ENCODE measurements at regions not wholly inside any gene's neighbourhood (a gene's known extent, or its start where the extent isn't known, plus 50 kb on each side); places are given as distances from the start of the nearest gene placed in this dataset.
"Not testable (repeated sequence)": the region's sequence is repeated elsewhere in the genome, so short reads cannot be mapped to it uniquely, and the experiment has no call there.

- DNase-seq, result no peak
These were observed 879.2 kb upstream of the DDX18 start for GRCh38 chr2:116935097-116935814.

- no peak for DNase-seq
These were observed 866.2 kb upstream of the DDX18 start for GRCh38 chr2:116948258-116948657.

DNA sequence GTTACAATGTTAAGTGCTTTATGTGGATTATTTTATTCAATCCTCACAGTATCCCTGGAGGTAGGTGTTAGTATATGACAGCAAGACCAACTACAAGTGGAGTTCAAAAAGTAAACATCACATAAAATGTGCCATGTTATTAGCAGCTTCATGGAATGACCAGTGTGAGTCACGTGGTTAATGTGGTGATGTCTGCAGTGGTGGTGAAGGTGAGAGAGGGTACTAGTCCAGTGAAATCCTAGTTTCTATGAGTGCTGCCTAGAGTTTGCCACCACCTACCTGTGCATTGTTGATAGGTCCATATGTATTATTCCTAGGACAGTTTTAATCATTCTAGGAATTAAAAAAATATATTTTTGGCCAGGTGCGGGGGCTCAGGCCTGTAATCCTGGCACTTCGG, 865.2 kb upstream of the DDX18 start:
- no peak for DNase-seq

DNA sequence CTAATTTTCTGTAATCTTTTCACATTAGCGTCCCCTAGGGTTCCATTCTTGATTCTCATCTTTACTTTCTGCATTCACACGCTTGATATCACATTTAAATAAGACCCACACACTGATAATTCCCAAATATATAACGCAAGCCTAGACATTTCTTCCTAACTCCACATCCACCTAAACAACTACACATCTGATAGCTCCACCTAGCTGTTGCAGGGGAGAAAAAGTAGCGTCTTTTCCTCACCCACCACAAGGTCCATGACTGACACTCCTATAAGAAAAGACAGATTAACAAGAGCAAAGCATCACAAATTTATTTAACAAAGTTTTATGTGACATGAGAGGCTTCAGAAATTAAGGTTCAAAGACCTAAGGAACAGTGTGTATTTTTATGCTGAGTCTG, 862.2 kb upstream of the DDX18 start:
- DNase-seq, result no peak

DNA sequence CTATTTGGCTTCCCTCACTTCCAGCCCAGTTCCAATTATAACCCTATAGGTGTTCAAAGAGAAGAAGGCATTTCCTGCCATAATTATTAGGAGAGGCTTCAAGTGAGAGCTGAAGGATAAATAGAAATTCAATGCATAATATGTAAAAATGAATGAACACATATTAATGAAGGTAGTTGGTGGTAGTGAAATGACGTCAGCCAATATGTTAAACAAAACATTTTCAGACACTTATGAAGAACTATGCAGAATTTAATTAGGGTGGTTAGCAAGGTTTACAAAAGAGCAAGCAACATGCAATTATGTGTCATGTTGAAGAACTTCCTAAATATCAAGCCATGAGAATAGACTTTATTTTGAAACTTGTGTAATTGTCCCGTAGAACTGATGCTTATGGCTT, 858.8 kb upstream of the DDX18 start:
- no peak for DNase-seq

DNA sequence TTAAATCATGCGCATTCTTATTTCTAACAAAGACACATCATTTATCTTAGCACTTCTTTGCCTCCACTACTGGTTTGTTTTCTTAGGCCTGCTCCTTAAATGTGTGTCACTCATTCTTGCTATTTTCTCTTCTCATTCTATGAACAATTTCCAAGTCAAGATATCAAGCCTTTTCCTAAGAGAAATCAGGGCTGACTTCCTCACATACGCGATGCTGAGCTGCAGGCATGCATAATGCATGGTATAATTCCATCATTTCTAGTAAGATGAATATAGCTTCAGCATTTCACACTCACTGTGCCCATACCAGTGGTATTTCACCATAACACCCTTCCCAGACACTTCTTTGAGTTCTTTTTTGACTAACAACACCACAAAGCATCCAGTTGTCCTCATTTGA, 838.9 kb upstream of the DDX18 start:
- DNase-seq, result no peak

DNA sequence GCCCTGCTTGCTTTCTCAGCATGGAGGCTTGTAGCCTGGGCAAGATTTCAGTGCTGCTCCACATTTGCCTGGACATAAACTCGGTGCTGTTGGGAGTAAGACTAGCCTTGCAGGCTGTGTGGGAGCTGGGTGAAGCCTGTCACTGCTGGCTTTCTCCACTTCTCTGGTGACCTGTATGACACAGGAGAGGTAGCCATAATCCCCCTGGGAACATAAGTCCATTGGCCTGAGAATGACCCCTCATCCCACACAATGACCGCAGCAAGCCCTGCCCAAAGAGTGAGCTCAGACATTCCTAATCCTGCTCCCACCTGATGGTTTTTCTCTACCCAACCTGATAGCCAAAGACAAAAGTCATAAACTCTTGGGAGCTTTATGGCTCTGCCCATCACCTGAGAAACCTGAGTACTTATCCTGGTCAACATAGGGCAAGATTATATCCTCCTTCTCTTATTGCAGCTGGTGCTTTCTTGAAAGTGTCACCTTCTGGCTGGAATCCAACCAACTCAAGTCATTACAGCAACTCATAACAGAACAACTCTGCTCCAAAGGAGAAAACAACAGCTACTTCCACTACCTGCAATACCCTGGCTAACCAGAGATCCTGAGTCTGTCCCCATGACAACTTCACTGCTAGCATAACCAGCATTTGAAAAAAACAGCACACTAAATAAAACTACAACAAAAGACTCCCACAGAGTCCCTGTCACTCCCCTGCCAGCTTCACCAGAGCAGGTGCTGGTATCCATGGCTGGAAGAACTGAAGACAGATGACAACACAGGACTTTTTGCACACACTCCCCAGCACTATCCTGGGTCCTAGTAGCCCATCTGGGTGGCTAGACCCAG, 834.4 kb upstream of the DDX18 start:
- DNase-seq, result no peak

DNA sequence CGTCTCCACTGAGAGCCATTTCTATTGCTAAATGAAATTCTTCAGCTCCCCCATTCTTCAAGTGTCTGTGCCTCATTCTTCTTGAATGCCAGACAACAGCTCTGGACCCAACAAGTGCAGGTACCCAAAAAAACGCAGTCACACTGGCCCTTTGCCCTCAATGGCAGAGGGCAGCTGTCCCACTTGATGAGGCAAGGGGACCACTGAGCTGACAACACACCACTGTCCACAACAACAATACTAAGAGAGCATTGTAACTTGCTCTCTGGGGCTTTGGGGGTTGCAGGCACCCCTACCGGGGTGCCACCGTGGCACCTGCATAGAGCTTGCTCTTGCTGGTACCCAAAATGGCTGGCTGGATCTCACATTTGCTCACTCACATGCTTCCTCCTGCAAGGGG, 827.0 kb upstream of the DDX18 start:
- no peak for DNase-seq

DNA sequence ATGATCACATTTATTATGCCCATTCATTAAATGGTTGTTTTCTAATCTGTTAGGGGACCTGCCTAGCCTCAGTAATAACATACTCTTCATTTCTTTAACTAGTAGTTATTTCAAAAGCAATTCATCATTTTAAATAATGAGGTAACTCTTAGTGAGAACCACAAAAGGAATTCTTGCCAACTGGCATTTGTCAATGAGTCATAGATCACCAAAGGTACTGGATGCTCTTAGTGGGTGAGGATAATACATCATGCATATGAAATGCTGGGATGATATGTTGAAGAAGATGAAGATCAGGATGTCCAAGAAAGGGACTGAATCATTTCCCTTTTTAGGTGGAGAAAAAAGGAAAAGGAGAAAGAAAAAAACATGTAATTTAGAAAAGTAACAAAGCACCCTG, 826.2 kb upstream of the DDX18 start:
- DNase-seq, result no peak

DNA sequence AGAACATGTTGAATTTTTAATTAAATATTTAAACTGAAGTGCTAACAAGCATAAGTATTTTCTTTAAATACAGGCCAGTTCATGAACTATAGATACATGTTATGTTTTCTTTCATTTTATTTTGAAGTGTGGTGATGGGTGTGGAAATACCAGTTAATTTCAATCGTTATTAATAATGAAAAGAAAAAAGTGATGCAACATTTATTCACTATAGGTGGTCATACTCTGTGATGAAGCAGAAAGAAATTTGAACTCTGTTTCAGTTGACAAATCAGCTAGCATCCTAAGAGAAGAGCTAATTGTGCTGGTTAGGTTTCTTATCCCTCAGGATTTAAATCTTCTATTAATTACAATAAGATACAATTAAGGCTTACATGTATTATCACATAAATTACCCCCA, 795.1 kb upstream of the DDX18 start:
- DNase-seq, result no peak

- no peak for DNase-seq
These were observed 786.8 kb upstream of the DDX18 start for GRCh38 chr2:117027646-117028045.

- not testable (repeated sequence) for DNase-seq
These were observed 785.8 kb upstream of the DDX18 start for GRCh38 chr2:117028708-117029107.

DNA sequence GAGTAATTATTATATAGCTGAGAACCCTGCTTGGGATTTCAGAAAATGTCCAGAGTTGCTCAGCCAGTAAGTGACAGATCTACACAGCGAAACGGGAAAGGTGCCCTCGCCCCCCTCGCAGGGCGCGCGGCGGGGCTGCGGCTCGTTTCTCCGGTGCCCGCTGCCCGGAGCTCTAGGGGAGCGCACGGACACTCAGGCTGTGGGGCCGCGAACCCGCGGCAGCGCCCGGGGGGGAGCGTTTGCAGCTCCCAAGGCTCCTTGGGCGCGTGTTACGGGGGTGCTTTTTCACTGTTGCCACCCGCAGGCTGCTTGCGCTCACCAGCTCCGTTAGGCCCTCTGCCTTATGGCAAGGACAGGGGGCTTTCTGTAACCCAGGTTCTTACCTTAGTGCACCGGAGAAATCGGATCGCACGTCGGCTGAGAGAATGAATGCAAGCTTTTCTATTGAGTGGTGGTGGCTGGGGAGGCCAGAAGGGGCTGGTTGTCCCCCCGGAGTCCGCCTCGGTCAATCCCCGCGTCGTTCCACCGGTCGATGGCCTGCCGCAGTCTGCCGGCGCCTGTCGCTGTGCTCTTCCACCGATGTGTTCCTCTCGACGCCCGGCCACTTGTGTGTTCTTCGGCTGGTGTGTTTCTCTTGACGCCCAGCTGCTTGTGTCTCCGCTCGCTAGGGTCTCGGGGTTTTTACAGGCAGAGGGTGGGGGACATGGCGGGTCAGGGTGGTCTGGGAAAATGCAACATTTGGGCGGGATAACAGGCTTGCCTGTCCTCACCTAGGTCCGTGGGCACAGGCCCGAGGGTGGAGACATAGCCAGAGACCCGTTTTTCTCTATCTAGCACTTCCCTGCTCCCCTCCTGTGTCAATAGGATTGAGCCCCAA, 758.8 kb upstream of the DDX18 start:
- no peak for DNase-seq

GRCh38 chr2:117056376-117056748, 758.1 kb upstream of the DDX18 start:
- no peak for DNase-seq

GRCh38 chr2:117057016-117057415, 757.5 kb upstream of the DDX18 start:
- DNase-seq, result no peak

DNA sequence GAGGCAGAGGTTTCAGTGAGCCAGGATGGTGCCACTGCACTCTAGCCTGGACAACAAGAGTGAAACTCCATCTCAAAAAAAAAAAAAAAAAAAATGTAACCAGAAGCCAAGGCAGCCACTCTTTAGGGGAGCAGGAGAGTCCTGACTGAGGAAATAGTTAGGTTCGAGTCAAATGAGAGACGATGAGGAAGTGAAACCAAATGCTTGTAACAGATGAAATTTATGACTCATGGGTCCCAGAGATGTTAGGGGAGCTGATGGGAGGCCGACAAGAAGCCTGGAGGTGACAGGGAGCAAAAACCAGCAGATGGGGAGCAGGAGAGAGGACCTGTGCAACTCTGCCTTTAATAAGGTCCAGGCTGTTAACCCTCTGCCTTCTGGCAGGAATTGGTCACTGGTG, 756.1 kb upstream of the DDX18 start:
- DNase-seq, result no peak

DNA sequence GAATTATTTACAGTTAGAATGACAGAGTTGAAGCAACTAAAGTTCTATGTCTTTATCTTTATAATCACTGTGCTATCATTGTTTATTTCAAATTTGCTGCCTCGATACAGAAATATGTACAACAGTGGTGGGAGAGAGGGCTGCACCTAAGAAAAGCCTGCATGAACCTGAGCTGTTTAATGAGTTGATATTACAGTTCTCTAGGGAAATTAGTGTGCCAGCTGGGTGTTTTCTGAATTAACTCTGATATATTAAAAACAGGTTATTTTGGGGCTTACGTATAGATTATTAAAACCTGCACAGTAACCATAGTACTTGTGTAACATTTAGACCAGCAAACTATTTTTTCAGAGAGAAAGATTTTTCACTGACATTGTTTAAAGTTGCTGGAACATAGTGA, 750.5 kb upstream of the DDX18 start:
- DNase-seq, result no peak

GRCh38 chr2:117065912-117066311, 748.6 kb upstream of the DDX18 start:
- no peak for DNase-seq

GRCh38 chr2:117067900-117068299, 746.6 kb upstream of the DDX18 start:
- DNase-seq, result no peak

- no peak for DNase-seq
These were observed 746.1 kb upstream of the DDX18 start for GRCh38 chr2:117068371-117068770.

DNA sequence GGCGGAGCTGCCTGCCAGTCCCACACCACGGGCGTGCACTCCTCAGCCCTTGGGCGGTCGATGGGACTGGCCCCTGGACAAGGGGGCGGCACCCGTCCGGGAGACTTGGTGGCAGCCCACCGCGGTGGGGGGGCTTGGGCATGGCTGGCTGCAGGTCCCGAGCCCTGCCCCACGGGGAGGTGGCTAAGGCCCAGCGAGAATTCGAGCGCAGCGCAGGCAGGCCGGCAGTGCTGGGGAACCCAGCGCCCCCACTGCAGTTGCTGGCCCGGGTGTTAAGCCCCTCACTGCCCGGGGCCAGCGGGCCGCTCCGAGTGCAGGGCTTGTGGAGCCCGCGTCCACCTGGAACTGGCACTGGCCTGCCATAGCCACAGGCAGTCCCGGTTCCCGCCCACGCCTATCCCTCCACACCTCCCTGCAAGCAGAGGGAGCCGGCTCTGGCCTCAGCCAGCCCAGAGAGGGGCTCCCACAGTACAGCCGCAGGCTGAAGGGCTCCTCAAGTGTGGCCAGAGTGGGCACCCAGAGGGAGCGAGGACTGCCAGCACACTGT, 742.9 kb upstream of the DDX18 start:
- DNase-seq, result no peak

- no peak for DNase-seq
These were observed 739.7 kb upstream of the DDX18 start for GRCh38 chr2:117074756-117075155.

- DNase-seq, result no peak
These were observed 729.2 kb upstream of the DDX18 start for GRCh38 chr2:117085256-117085655.

Data from NCI-H510A treated with DMSO at 0.1 percent for 48 hours (cell line).